ENCODE measurements at regions not wholly inside any gene's neighbourhood (a gene's known extent, or its start where the extent isn't known, plus 50 kb on each side); places are given as distances from the start of the nearest gene placed in this dataset.

DNA sequence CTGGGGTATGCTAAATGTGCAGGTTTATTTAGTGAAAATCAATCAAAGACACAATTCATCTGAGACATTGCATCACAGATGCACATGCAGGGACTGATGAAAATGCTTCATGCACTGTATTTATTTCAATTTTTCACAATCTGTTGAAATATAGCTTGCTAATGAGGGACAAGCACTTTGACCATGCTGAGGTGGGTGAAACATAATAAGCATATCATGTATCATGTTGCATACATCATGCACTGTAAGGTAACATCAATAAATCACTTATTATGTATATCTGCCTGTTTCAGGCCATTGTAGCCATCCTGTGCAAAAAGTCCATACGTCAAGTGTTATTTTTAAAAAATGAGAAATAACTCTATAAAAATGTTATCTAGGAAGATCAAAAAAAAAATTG lies 426.9 kb upstream of the PCDH15 start (continued):
- TF ChIP-seq HDAC6 (IDR thresholded peaks at IDR 0.05; ENCODE audit: low read depth, low read length) (no peak), BRCA1 (IDR thresholded peaks at IDR 0.05; ENCODE audit: low read depth, low read length) (no peak), KDM4A (IDR thresholded peaks at IDR 0.05; ENCODE audit: low read depth, low read length, severe bottlenecking) (no peak)

All from H1 (cell line).